LNCAP (cell line): ENCODE measurements at regions not wholly inside any gene's neighbourhood (a gene's known extent, or its start where the extent isn't known, plus 50 kb on each side); places are given as distances from the start of the nearest gene placed in this dataset.

Source experiments
- CTCF ChIP-seq: fragments of 450-650 bp; IDR thresholded peaks from 2 replicates; pipeline ENCODE4 v1.5.1; 2017; ENCODE audit warnings: mild to moderate bottlenecking

GRCh38 chr1:230531103-230531502 lies 105.0 kb upstream of the PGBD5 start:
- TF ChIP-seq CTCF = no peak

GRCh38 chr1:230519246-230519645 lies 93.1 kb upstream of the PGBD5 start:
- TF ChIP-seq CTCF = no peak

- TF ChIP-seq CTCF = no peak
Observed at GRCh38 chr1:230518511-230518910, 92.4 kb upstream of the PGBD5 start.

- no peak for TF ChIP-seq CTCF
Observed at GRCh38 chr1:230517786-230518185, 91.7 kb upstream of the PGBD5 start.

- TF ChIP-seq CTCF = no peak
Observed at GRCh38 chr1:230517326-230517725, 91.2 kb upstream of the PGBD5 start.

- TF ChIP-seq CTCF = no peak
Observed at GRCh38 chr1:230516889-230517288, 90.8 kb upstream of the PGBD5 start.

GRCh38 chr1:230515451-230516145 lies 89.5 kb upstream of the PGBD5 start:
- TF ChIP-seq CTCF = no peak

GRCh38 chr1:230510496-230510895 lies 84.4 kb upstream of the PGBD5 start:
- TF ChIP-seq CTCF = no peak
